ENCODE measurements at regions not wholly inside any gene's neighbourhood (a gene's known extent, or its start where the extent isn't known, plus 50 kb on each side); places are given as distances from the start of the nearest gene placed in this dataset.

DNA sequence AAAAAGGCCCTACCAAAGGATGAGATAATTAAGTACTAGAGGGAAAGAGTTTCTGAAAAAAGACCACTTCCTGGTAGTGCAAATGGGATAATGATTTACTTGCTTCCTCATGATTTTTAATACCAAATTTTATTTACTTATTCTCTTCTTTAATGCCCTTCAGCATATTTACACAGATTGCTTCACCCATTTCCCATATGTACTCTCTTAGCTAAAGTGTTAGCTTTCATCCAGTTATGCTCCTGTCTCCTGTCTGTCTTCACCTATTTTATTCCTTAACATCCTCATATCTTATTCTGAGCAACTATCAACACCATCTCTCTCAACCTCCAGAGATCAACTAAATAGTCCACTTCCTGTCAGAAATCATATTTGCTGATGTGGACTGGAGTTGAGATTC is 183.2 kb upstream of the HS3ST1 start:
- no peaks in the 10 kb centered on the region for H3K79me2 ChIP-seq (replicated peaks; ENCODE audit: insufficient read depth, low read length)
- no peaks in the 10 kb centered on the region for H3K27me3 ChIP-seq (ENCODE audit: insufficient read depth, low read depth, low read length)
- H3F3A ChIP-seq (ENCODE audit: insufficient read depth, low read length, poor library complexity, severe bottlenecking), result no peaks in the 10 kb centered on the region
- H3K4me3 ChIP-seq (ENCODE audit: low read length), result no peak overlapping the region
- H3K9me2 ChIP-seq (ENCODE audit: insufficient read depth, low read length), result no peaks in the 10 kb centered on the region
- H3K4me2 ChIP-seq (ENCODE audit: low read length), result no peak overlapping the region
- no peak overlapping the region for H3K9ac ChIP-seq (ENCODE audit: low read length)
- H3K36me3 ChIP-seq (ENCODE audit: insufficient read depth, low read length), result no peaks in the 10 kb centered on the region
- no peak overlapping the region for H3K27ac ChIP-seq (ENCODE audit: low read length)
- H4K20me1 ChIP-seq (ENCODE audit: insufficient read depth), result no peaks in the 10 kb centered on the region
- H2AFZ ChIP-seq (ENCODE audit: low read depth, low read length), result no peak overlapping the region
- TF ChIP-seq SMC3 (conservative IDR thresholded peaks at IDR 0.05; ENCODE audit: poor library complexity), result no peak
- TF ChIP-seq, protein P1, sequence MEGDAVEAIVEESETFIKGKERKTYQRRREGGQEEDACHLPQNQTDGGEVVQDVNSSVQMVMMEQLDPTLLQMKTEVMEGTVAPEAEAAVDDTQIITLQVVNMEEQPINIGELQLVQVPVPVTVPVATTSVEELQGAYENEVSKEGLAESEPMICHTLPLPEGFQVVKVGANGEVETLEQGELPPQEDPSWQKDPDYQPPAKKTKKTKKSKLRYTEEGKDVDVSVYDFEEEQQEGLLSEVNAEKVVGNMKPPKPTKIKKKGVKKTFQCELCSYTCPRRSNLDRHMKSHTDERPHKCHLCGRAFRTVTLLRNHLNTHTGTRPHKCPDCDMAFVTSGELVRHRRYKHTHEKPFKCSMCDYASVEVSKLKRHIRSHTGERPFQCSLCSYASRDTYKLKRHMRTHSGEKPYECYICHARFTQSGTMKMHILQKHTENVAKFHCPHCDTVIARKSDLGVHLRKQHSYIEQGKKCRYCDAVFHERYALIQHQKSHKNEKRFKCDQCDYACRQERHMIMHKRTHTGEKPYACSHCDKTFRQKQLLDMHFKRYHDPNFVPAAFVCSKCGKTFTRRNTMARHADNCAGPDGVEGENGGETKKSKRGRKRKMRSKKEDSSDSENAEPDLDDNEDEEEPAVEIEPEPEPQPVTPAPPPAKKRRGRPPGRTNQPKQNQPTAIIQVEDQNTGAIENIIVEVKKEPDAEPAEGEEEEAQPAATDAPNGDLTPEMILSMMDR (IDR thresholded peaks at IDR 0.05; ENCODE audit: poor library complexity, severe bottlenecking), result no peak
- no peaks in the 10 kb centered on the region for H3K9me3 ChIP-seq (ENCODE audit: low read length)

DNA sequence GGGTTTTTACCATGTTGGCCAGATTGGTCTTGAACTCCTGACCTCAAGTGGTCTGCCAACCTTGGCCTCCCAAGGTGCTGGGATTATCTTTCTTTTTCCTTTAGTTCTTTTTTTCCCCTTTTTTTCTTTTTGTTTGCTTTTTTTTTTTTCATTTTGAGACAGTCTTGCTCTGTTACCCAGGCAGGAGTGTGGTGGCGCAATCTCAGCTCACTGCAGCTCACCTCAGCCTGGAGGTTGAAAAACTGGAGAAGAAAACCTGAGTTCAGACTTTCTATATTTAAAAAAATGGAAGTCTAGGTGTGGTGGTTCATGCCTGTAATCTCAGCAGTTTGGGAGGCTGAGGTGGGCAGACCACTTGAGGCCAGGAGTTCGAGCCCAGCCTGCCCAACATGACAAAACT is 181.1 kb upstream of the HS3ST1 start:
- Histone ChIP-seq H3K9me3 (ENCODE audit: low read length) (no peaks in the 10 kb centered on the region), H4K20me1 (ENCODE audit: insufficient read depth) (no peaks in the 10 kb centered on the region), H3K36me3 (ENCODE audit: insufficient read depth, low read length) (no peaks in the 10 kb centered on the region), H3K27ac (ENCODE audit: low read length) (no peak overlapping the region), H3K9ac (ENCODE audit: low read length) (no peak overlapping the region), H3K4me2 (ENCODE audit: low read length) (no peak overlapping the region), H3K4me3 (ENCODE audit: low read length) (no peak overlapping the region), H3K27me3 (ENCODE audit: insufficient read depth, low read depth, low read length) (no peaks in the 10 kb centered on the region), H3K9me2 (ENCODE audit: insufficient read depth, low read length) (no peaks in the 10 kb centered on the region), H2AFZ (ENCODE audit: low read depth, low read length) (no peak overlapping the region), H3F3A (ENCODE audit: insufficient read depth, low read length, poor library complexity, severe bottlenecking) (no peaks in the 10 kb centered on the region), H3K79me2 (replicated peaks; ENCODE audit: insufficient read depth, low read length) (no peaks in the 10 kb centered on the region)
- TF ChIP-seq POLR2AphosphoS5 (IDR thresholded peaks at IDR 0.05) (no peak), SMC3 (conservative IDR thresholded peaks at IDR 0.05; ENCODE audit: poor library complexity) (no peak), EP300 (conservative IDR thresholded peaks at IDR 0.05; ENCODE audit: poor library complexity, severe bottlenecking) (no peak), RAD21 (conservative IDR thresholded peaks at IDR 0.05) (no peak), EZH2 (IDR thresholded peaks at IDR 0.05; ENCODE audit: borderline replicate concordance, insufficient read depth, low read length, poor library complexity, severe bottlenecking) (no peak), MXI1 (conservative IDR thresholded peaks at IDR 0.05; ENCODE audit: poor library complexity, severe bottlenecking) (no peak), TAF1 (IDR thresholded peaks at IDR 0.05; ENCODE audit: low read depth) (no peak)
- TF ChIP-seq, protein P2, sequence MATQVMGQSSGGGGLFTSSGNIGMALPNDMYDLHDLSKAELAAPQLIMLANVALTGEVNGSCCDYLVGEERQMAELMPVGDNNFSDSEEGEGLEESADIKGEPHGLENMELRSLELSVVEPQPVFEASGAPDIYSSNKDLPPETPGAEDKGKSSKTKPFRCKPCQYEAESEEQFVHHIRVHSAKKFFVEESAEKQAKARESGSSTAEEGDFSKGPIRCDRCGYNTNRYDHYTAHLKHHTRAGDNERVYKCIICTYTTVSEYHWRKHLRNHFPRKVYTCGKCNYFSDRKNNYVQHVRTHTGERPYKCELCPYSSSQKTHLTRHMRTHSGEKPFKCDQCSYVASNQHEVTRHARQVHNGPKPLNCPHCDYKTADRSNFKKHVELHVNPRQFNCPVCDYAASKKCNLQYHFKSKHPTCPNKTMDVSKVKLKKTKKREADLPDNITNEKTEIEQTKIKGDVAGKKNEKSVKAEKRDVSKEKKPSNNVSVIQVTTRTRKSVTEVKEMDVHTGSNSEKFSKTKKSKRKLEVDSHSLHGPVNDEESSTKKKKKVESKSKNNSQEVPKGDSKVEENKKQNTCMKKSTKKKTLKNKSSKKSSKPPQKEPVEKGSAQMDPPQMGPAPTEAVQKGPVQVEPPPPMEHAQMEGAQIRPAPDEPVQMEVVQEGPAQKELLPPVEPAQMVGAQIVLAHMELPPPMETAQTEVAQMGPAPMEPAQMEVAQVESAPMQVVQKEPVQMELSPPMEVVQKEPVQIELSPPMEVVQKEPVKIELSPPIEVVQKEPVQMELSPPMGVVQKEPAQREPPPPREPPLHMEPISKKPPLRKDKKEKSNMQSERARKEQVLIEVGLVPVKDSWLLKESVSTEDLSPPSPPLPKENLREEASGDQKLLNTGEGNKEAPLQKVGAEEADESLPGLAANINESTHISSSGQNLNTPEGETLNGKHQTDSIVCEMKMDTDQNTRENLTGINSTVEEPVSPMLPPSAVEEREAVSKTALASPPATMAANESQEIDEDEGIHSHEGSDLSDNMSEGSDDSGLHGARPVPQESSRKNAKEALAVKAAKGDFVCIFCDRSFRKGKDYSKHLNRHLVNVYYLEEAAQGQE (IDR thresholded peaks at IDR 0.05; ENCODE audit: borderline replicate concordance), result no peak
- TF ChIP-seq, protein P1 (IDR thresholded peaks at IDR 0.05; ENCODE audit: poor library complexity, severe bottlenecking), result no peak
